ENCODE measurements at regions not wholly inside any gene's neighbourhood (a gene's known extent, or its start where the extent isn't known, plus 50 kb on each side); places are given as distances from the start of the nearest gene placed in this dataset.

DNA sequence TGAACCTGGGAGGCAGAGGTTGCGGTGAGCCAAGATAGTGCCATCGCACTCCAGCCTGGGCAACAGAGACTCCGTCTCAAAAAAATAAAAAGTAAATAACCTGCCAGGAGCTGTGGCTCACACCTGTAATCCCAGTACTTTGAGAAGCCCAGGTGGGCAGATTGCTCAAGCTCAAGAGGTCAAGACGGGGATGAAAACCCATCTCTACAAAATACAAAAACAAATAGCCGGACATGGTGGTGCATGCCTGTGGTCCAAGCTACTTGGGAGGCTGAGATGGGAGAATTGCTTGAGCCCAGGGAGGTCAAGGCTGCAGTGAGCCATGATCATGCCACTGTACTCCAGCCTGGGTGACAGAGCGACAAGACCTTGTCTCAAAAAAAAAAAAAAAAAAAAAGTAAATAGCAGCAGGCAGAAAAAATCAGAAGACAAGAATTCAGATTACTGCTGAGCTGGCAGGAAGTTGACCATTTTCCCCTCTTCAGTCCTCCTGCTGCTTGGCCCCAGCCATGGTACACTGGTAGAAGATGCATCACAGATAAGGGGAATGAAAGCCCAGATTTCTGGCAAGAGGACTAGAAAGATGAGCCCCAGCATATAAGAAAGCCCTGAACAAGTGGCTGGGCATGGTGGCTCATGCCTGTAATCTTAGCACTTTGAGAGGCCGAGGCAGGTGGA, 97.6 kb downstream of the TOMM20 start:
- no peak overlapping the region for H3K27ac ChIP-seq (ENCODE audit: insufficient read length, low read depth, low read length)
- H3K23ac ChIP-seq (ENCODE audit: insufficient read length, low read depth, low read length), result no peak overlapping the region
- WGBS (ENCODE audit: extremely low coverage, insufficient read length, low lambda C conversion rate), result no CpG with 5 or more reads among the region's 7 CpGs
- Mint-ChIP-seq H3K4me1 (no peaks in the 10 kb centered on the region), H3K36me3 (ENCODE audit: insufficient read depth in 1 of 3, low read depth in 3 of 3) (peaks cover 3 to 13% (median 6%) of the 10 kb centered on the region in 3 experiments; a peak in 4 of 7 replicates), H3K9me3 (peaks cover 7 to 8% of the 10 kb centered on the region in 2 experiments), H3K27me3 (ENCODE audit: low read depth) (no peaks in the 10 kb centered on the region; the same call in 1 of the 2 replicates), H3K27ac (no peak overlapping the region), H3K4me3 (no peak overlapping the region)
- no peak overlapping the region for H2BK15ac ChIP-seq (ENCODE audit: low read depth, low read length)
- H2BK12ac ChIP-seq (ENCODE audit: insufficient read length, low read depth, low read length), result no peak overlapping the region
- H4K91ac ChIP-seq (ENCODE audit: insufficient read length, low read depth, low read length), result no peak overlapping the region
- no peaks in the 10 kb centered on the region for H3K23me2 ChIP-seq (ENCODE audit: insufficient read length, low read depth, low read length, poor library complexity, severe bottlenecking)
- H2BK20ac ChIP-seq (ENCODE audit: low read depth, low read length, poor library complexity, severe bottlenecking), result no peak overlapping the region
- H2BK5ac ChIP-seq (ENCODE audit: insufficient read length, low read length), result no peak overlapping the region
- H4K5ac ChIP-seq (ENCODE audit: insufficient read length, low read depth, low read length), result no peak overlapping the region
- no peak overlapping the region for H3T11ph ChIP-seq (ENCODE audit: low read length)
- H2BK120ac ChIP-seq (ENCODE audit: low read depth, low read length, poor library complexity, severe bottlenecking), result no peak overlapping the region
- TF ChIP-seq, protein P1, sequence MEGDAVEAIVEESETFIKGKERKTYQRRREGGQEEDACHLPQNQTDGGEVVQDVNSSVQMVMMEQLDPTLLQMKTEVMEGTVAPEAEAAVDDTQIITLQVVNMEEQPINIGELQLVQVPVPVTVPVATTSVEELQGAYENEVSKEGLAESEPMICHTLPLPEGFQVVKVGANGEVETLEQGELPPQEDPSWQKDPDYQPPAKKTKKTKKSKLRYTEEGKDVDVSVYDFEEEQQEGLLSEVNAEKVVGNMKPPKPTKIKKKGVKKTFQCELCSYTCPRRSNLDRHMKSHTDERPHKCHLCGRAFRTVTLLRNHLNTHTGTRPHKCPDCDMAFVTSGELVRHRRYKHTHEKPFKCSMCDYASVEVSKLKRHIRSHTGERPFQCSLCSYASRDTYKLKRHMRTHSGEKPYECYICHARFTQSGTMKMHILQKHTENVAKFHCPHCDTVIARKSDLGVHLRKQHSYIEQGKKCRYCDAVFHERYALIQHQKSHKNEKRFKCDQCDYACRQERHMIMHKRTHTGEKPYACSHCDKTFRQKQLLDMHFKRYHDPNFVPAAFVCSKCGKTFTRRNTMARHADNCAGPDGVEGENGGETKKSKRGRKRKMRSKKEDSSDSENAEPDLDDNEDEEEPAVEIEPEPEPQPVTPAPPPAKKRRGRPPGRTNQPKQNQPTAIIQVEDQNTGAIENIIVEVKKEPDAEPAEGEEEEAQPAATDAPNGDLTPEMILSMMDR (conservative IDR thresholded peaks at IDR 0.05), result no peak
- H3K27me3 ChIP-seq (ENCODE audit: insufficient read depth, low read length), result no peaks in the 10 kb centered on the region
- no peak overlapping the region for H2AFZ ChIP-seq (ENCODE audit: low read length)
- no peaks in the 10 kb centered on the region for H3K4me1 ChIP-seq (ENCODE audit: insufficient read depth, low read length)
- no peaks in the 10 kb centered on the region for H3K79me1 ChIP-seq (ENCODE audit: insufficient read depth, low read depth, low read length, poor library complexity, severe bottlenecking)
- H3K9ac ChIP-seq (ENCODE audit: extremely low read depth, insufficient read length, low read length), result no peak overlapping the region
- H4K20me1 ChIP-seq (ENCODE audit: control insufficient read depth, insufficient read depth, insufficient read length), result no peaks in the 10 kb centered on the region
- H3K79me2 ChIP-seq (ENCODE audit: insufficient read depth, low read length), result no peaks in the 10 kb centered on the region
- H3K56ac ChIP-seq (ENCODE audit: insufficient read length, low read depth, low read length), result no peak overlapping the region
- H4K8ac ChIP-seq (replicated peaks; ENCODE audit: insufficient read length, low read depth, low read length), result no peak overlapping the region
- no peak overlapping the region for H3K14ac ChIP-seq (ENCODE audit: insufficient read depth, low read length)
- no peaks in the 10 kb centered on the region for H3K9me3 ChIP-seq (ENCODE audit: control insufficient read depth, low read depth, low read length)
- DNase-seq, result no peak
- no peak overlapping the region for H3K4ac ChIP-seq (ENCODE audit: low read depth, low read length)
- no peak overlapping the region for H3K4me2 ChIP-seq (ENCODE audit: insufficient read depth, insufficient read length, low read length)
- no peak overlapping the region for H2AK5ac ChIP-seq (ENCODE audit: insufficient read length, low read length)
- no peak overlapping the region for H3K18ac ChIP-seq (ENCODE audit: insufficient read length, low read depth, low read length)

Data from H9 (cell line).